ENCODE measurements at regions not wholly inside any gene's neighbourhood (a gene's known extent, or its start where the extent isn't known, plus 50 kb on each side); places are given as distances from the start of the nearest gene placed in this dataset.

DNA sequence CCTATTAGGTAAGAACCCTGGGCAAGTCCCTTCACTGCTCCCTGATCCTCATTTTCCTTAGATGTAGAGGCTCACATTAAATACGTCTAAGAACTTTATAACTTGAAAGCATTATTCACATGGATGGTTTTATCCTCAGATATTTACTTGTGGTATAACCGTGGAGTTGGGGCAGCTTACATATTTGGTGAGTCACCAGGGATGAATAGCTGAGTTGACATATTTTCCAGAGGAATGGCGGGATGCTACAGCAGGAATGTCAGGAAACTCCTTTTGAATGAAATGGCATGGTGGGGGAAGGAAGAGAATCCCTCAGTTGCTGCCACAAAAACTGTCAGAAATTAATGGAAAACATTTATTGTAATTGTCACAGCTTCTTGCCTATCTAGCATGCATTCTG lies 165.3 kb upstream of the RPS6KA3 start:
- CTCF ChIA-PET = no interaction called here

DNA sequence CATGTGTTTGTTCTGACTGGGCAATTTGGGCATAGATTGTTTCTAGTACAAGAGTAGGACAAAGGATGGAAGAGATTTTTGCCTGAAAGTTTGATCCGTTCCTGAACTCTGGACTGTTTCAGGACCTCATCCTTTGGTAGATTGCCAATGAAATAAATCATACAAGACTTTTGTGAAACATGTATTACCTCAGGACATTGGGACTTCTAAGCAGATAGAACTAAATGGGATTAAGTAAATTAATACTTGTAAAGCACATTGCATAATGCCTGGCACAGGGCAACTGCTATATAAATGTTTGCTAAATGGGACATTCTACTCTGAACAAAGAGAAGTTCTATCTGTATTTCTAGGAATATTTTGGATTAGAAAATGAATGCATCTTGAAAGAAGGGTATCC lies 164.8 kb upstream of the RPS6KA3 start:
- no peak overlapping the region for H3K27ac Mint-ChIP-seq
- no peak overlapping the region for H3K4me3 Mint-ChIP-seq
- no peaks in the 10 kb centered on the region for H3K36me3 ChIP-seq (ENCODE audit: control insufficient read depth in 2 of 2, extremely low read depth in 1 of 2, insufficient read depth in 1 of 2, low read length in 1 of 2)
- H3K9me3 ChIP-seq = no peaks in the 10 kb centered on the region
- H3K36me3 Mint-ChIP-seq = no peaks in the 10 kb centered on the region
- no peaks in the 10 kb centered on the region for H3K9me3 Mint-ChIP-seq
- ATAC-seq (replicated peaks in 1 of 4) = no peak
- H3K27me3 ChIP-seq (replicated peaks in 1 of 2; ENCODE audit: control insufficient read depth in 2 of 2, extremely low read depth in 1 of 2, insufficient read depth in 2 of 2, low read length in 1 of 2) = no peaks in the 10 kb centered on the region
- H3K4me1 ChIP-seq (ENCODE audit: control insufficient read depth in 1 of 2, extremely low read depth in 1 of 2, insufficient read depth in 2 of 2, low read length in 2 of 2) = peaks cover 15 to 17% of the 10 kb centered on the region in 2 experiments
- ChIA-PET CTCF (no interaction called here), POLR2A (no interaction called here)
- DNase-seq = no peak
- H3K4me3 ChIP-seq (ENCODE audit: control insufficient read depth in 1 of 2, extremely low read depth in 1 of 2, low read length in 1 of 2) = no peak overlapping the region
- H3K27me3 Mint-ChIP-seq = no peaks in the 10 kb centered on the region
- peaks cover 12 to 44% (median 43%) of the 10 kb centered on the region in 3 donors for H3K4me1 Mint-ChIP-seq
- no CpG with 5 or more reads among the region's 1 CpG for WGBS (ENCODE audit: insufficient coverage)
- no peak overlapping the region for H3K27ac ChIP-seq (ENCODE audit: low read length)

More for the DNA sequence above, 165.3 kb upstream of the RPS6KA3 start:
- POLR2A ChIA-PET = interaction anchor here in 1 of 2 donors (0.6 kb wide), 1 partner anchor 25 kb away, joined by 3 read pairs; no protein-coding TSS in a partner anchor
- H3K4me1 Mint-ChIP-seq = peaks cover 15 to 48% (median 46%) of the 10 kb centered on the region in 3 donors
- no peak overlapping the region for H3K27ac ChIP-seq (ENCODE audit: low read length)
- ATAC-seq (replicated peaks in 1 of 4) (no peak), DNase-seq (no peak)
- H3K27ac Mint-ChIP-seq = no peak overlapping the region
- WGBS (ENCODE audit: insufficient coverage) = 100% methylated on average over 1 of the region's 3 CpGs
- H3K27me3 ChIP-seq (replicated peaks in 1 of 2; ENCODE audit: control insufficient read depth in 2 of 2, extremely low read depth in 1 of 2, insufficient read depth in 2 of 2, low read length in 1 of 2) = no peaks in the 10 kb centered on the region
- no peaks in the 10 kb centered on the region for H3K27me3 Mint-ChIP-seq
- H3K9me3 Mint-ChIP-seq = no peaks in the 10 kb centered on the region
- no peaks in the 10 kb centered on the region for H3K36me3 ChIP-seq (ENCODE audit: control insufficient read depth in 2 of 2, extremely low read depth in 1 of 2, insufficient read depth in 1 of 2, low read length in 1 of 2)
- H3K36me3 Mint-ChIP-seq = no peaks in the 10 kb centered on the region
- H3K9me3 ChIP-seq = no peaks in the 10 kb centered on the region
- H3K4me1 ChIP-seq (ENCODE audit: control insufficient read depth in 1 of 2, extremely low read depth in 1 of 2, insufficient read depth in 2 of 2, low read length in 2 of 2) = peaks cover 15 to 22% of the 10 kb centered on the region in 2 experiments
- no peak overlapping the region for H3K4me3 Mint-ChIP-seq
- no peak overlapping the region for H3K4me3 ChIP-seq (ENCODE audit: control insufficient read depth in 1 of 2, extremely low read depth in 1 of 2, low read length in 1 of 2)

DNA sequence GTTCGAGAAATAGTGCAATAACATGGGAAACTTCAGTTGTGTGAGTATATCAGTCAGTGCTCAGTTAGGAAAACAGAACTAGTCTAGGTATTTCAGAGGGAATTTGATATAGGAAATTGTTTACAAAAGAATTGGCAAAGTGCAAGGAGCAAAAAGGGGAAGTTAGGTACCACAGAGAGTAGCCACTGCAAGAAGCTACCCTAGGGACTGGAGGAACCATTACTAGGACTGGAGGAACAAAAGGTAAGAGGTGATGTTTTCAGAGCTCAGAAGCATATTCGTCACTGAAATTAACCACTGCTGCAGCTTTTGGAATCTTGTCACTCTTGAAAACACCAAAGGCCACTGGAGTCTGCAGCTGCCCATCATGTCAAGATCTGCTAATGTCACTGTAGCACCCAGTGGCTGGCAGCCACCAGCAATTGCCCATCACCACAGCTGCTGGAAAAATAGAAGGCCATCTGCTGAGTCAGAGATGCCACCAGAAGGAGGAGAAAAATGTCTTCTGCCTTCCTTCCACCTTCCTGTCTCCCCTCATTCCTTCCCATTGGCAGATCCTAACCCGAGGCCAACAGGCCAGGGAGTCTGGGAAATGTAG lies 160.6 kb upstream of the RPS6KA3 start:
- Histone ChIP-seq H3K36me3 (ENCODE audit: control insufficient read depth in 2 of 2, extremely low read depth in 1 of 2, insufficient read depth in 1 of 2, low read length in 1 of 2) (no peaks in the 10 kb centered on the region), H3K27ac (ENCODE audit: low read length) (no peak overlapping the region), H3K4me1 (ENCODE audit: control insufficient read depth in 1 of 2, extremely low read depth in 1 of 2, insufficient read depth in 2 of 2, low read length in 2 of 2) (peaks cover 0 to 3% of the 10 kb centered on the region in 2 experiments), H3K4me3 (ENCODE audit: control insufficient read depth in 1 of 2, extremely low read depth in 1 of 2, low read length in 1 of 2) (no peak overlapping the region), H3K9me3 (no peaks in the 10 kb centered on the region), H3K27me3 (replicated peaks in 1 of 2; ENCODE audit: control insufficient read depth in 2 of 2, extremely low read depth in 1 of 2, insufficient read depth in 2 of 2, low read length in 1 of 2) (no peaks in the 10 kb centered on the region)
- ChIA-PET POLR2A (no interaction called here), CTCF (no interaction called here)
- H3K27ac Mint-ChIP-seq = no peak overlapping the region
- no peaks in the 10 kb centered on the region for H3K9me3 Mint-ChIP-seq
- peaks cover 0 to 3% of the 10 kb centered on the region in 2 donors for H3K27me3 Mint-ChIP-seq
- ATAC-seq (replicated peaks in 1 of 4) (no peak), DNase-seq (no peak)
- no peak overlapping the region for H3K4me3 Mint-ChIP-seq
- WGBS (ENCODE audit: insufficient coverage) = no CpG with 5 or more reads among the region's 3 CpGs
- peaks cover 0 to 10% (median 5%) of the 10 kb centered on the region in 3 donors for H3K4me1 Mint-ChIP-seq
- no peaks in the 10 kb centered on the region for H3K36me3 Mint-ChIP-seq

DNA sequence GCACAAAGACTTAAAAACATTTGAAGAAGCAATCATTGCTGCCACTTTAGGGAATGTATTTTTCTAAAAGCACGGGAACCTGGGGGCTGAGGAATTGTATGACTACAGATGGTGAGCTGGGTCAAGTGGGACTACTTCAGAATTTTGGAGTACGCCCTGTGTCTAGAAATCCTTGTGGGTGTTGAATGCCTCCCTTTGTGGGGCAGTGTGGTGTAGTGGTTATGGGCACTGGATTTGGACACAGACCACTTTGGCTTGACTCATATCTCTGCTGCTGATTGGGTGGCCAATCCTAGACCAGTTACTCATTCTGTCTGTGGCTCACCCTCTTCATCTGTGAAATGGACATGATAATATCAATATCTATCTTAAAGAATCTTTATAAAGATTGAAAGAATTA lies 155.0 kb upstream of the RPS6KA3 start:
- no CpG with 5 or more reads among the region's 2 CpGs for WGBS (ENCODE audit: insufficient coverage)
- CTCF ChIA-PET = no interaction called here
- Mint-ChIP-seq H3K4me1 (peaks cover 27 to 42% (median 33%) of the 10 kb centered on the region in 3 donors), H3K4me3 (peak overlapping the region in 1 of 3 donors; percentile 34), H3K36me3 (no peaks in the 10 kb centered on the region), H3K27ac (peak overlapping the region; percentile 36 to 77), H3K9me3 (peaks cover 0 to 3% (median 0%) of the 10 kb centered on the region in 3 donors), H3K27me3 (peaks cover 0 to 3% of the 10 kb centered on the region in 2 donors)
- H3K9me3 ChIP-seq = no peaks in the 10 kb centered on the region
- DNase-seq (no peak), ATAC-seq (replicated peaks in 1 of 4) (no peak)
- no peaks in the 10 kb centered on the region for H3K27me3 ChIP-seq (replicated peaks in 1 of 2; ENCODE audit: control insufficient read depth in 2 of 2, extremely low read depth in 1 of 2, insufficient read depth in 2 of 2, low read length in 1 of 2)
- POLR2A ChIA-PET = interaction anchor here in 1 of 2 donors (0.5 kb wide), 1 partner anchor 1116 kb away, joined by 5 read pairs; no protein-coding TSS in a partner anchor
- H3K4me1 ChIP-seq (ENCODE audit: control insufficient read depth in 1 of 2, extremely low read depth in 1 of 2, insufficient read depth in 2 of 2, low read length in 2 of 2) = peaks cover 13 to 15% of the 10 kb centered on the region in 2 experiments
- no peak overlapping the region for H3K4me3 ChIP-seq (ENCODE audit: control insufficient read depth in 1 of 2, extremely low read depth in 1 of 2, low read length in 1 of 2)
- H3K27ac ChIP-seq (ENCODE audit: low read length) = no peak overlapping the region
- H3K36me3 ChIP-seq (ENCODE audit: control insufficient read depth in 2 of 2, extremely low read depth in 1 of 2, insufficient read depth in 1 of 2, low read length in 1 of 2) = no peaks in the 10 kb centered on the region

DNA sequence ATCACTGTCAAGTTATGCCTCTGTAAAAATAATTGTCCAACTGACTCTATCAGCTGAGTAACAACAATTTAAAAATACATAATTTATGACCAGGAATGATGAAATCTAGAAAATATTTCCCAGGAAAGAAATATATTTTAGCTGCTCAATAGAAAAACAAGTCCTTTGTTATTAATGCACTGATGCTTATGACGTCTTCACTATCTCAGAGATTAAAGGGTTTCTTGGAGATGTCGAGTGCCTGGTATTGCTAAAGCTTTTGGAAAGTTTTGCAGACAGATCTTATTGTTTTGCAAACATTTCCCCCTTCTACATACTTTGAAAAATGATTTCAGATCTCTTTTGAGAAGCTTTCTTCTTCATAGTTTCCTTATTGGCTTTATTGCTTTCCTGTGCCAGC lies 154.6 kb upstream of the RPS6KA3 start:
- ChIA-PET CTCF (no interaction called here), POLR2A (interaction anchor here in 1 of 2 donors (0.5 kb wide), 1 partner anchor 1116 kb away, joined by 5 read pairs; no protein-coding TSS in a partner anchor)
- Histone ChIP-seq H3K9me3 (no peaks in the 10 kb centered on the region), H3K27ac (ENCODE audit: low read length) (no peak overlapping the region), H3K4me1 (ENCODE audit: control insufficient read depth in 1 of 2, extremely low read depth in 1 of 2, insufficient read depth in 2 of 2, low read length in 2 of 2) (peaks cover 13 to 15% of the 10 kb centered on the region in 2 experiments), H3K27me3 (replicated peaks in 1 of 2; ENCODE audit: control insufficient read depth in 2 of 2, extremely low read depth in 1 of 2, insufficient read depth in 2 of 2, low read length in 1 of 2) (no peaks in the 10 kb centered on the region), H3K4me3 (ENCODE audit: control insufficient read depth in 1 of 2, extremely low read depth in 1 of 2, low read length in 1 of 2) (no peak overlapping the region), H3K36me3 (ENCODE audit: control insufficient read depth in 2 of 2, extremely low read depth in 1 of 2, insufficient read depth in 1 of 2, low read length in 1 of 2) (no peaks in the 10 kb centered on the region)
- Mint-ChIP-seq H3K4me1 (peaks cover 27 to 42% (median 33%) of the 10 kb centered on the region in 3 donors), H3K36me3 (no peaks in the 10 kb centered on the region), H3K27ac (peak overlapping the region; percentile 36 to 77), H3K27me3 (peaks cover 0 to 3% of the 10 kb centered on the region in 2 donors), H3K9me3 (peaks cover 0 to 3% (median 0%) of the 10 kb centered on the region in 3 donors), H3K4me3 (peak overlapping the region in 1 of 3 donors; percentile 34)
- ATAC-seq (replicated peaks in 1 of 4) (peak in 1 of 4 experiments; percentile 62), DNase-seq (no peak)
- WGBS (ENCODE audit: insufficient coverage) = no CpG with 5 or more reads among the region's 2 CpGs

DNA sequence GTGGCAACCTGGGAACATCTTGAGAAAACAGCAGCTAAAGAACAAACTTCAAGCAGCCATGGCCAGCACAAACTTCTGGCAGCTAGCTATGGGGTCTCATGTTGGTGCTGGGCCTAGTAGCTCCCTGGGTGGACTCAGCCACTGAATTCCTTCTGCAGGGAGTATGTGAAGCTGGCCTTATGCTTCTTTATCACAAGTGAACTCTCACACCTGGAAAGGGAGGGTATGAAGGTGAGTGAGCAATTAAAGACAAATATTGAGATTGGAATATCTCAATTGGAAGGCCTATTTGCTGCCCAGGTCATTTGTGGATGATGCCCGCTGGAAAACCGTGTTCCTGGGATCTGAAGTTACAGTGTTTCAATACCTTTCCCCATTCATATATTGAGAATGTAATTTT lies 153.3 kb upstream of the RPS6KA3 start:
- Mint-ChIP-seq H3K9me3 (peaks cover 0 to 3% (median 0%) of the 10 kb centered on the region in 3 donors), H3K4me1 (peaks cover 28 to 50% (median 33%) of the 10 kb centered on the region in 3 donors), H3K27me3 (peaks cover 0 to 3% of the 10 kb centered on the region in 2 donors), H3K4me3 (no peak overlapping the region), H3K36me3 (no peaks in the 10 kb centered on the region), H3K27ac (peak overlapping the region in 1 of 2 donors; percentile 50)
- Histone ChIP-seq H3K27me3 (replicated peaks in 1 of 2; ENCODE audit: control insufficient read depth in 2 of 2, extremely low read depth in 1 of 2, insufficient read depth in 2 of 2, low read length in 1 of 2) (no peaks in the 10 kb centered on the region), H3K27ac (ENCODE audit: low read length) (no peak overlapping the region), H3K9me3 (no peaks in the 10 kb centered on the region), H3K36me3 (ENCODE audit: control insufficient read depth in 2 of 2, extremely low read depth in 1 of 2, insufficient read depth in 1 of 2, low read length in 1 of 2) (no peaks in the 10 kb centered on the region), H3K4me1 (ENCODE audit: control insufficient read depth in 1 of 2, extremely low read depth in 1 of 2, insufficient read depth in 2 of 2, low read length in 2 of 2) (peaks cover 13 to 16% of the 10 kb centered on the region in 2 experiments), H3K4me3 (ENCODE audit: control insufficient read depth in 1 of 2, extremely low read depth in 1 of 2, low read length in 1 of 2) (no peak overlapping the region)
- no CpG with 5 or more reads among the region's 2 CpGs for WGBS (ENCODE audit: insufficient coverage)
- CTCF ChIA-PET = no interaction called here
- DNase-seq = no peak
- ATAC-seq (replicated peaks in 1 of 4) = no peak
- POLR2A ChIA-PET = interaction anchor here in 1 of 2 donors (0.5 kb wide), 1 partner anchor 1541 kb away, joined by 23 read pairs; no protein-coding TSS in a partner anchor

All from T-cell (primary cell).